ENCODE measurements at regions not wholly inside any gene's neighbourhood (a gene's known extent, or its start where the extent isn't known, plus 50 kb on each side); places are given as distances from the start of the nearest gene placed in this dataset.

DNA sequence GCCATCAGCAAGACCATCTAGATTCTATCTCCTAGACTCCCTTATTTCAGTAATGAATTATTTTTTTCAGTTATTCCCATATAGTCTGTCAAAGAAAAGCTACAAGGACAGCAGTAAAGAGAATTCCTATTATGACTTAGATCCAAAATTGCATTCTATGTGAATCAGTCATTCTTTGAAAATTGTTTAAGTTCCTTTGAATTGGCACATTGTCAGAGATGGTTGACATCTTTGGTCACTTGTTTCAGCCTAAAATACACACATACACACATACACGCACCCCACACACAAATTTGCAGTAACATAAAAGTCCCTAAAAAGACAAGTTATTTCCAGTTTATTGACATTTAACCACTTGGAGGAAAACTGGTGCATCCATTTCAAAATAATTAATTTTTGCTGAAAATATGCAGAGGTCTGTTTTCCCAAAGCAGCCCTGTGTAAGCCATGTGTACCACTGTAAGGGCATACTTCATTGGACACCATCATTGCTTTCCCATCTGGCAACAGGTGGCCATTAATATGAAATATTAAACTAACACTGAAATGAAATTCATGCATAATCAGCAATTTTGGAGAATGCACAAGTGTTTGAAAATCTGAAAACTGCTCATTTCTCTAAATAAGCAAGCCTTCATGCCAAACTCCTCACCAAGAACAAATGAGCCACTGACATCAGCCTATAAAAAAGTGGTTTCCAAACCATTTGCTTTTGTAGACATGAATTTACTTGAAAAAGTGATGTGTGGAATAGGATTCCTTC is 121.7 kb upstream of the COL1A2 start:
- TF ChIP-seq, protein P1, sequence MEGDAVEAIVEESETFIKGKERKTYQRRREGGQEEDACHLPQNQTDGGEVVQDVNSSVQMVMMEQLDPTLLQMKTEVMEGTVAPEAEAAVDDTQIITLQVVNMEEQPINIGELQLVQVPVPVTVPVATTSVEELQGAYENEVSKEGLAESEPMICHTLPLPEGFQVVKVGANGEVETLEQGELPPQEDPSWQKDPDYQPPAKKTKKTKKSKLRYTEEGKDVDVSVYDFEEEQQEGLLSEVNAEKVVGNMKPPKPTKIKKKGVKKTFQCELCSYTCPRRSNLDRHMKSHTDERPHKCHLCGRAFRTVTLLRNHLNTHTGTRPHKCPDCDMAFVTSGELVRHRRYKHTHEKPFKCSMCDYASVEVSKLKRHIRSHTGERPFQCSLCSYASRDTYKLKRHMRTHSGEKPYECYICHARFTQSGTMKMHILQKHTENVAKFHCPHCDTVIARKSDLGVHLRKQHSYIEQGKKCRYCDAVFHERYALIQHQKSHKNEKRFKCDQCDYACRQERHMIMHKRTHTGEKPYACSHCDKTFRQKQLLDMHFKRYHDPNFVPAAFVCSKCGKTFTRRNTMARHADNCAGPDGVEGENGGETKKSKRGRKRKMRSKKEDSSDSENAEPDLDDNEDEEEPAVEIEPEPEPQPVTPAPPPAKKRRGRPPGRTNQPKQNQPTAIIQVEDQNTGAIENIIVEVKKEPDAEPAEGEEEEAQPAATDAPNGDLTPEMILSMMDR (IDR thresholded peaks at IDR 0.05; ENCODE audit: control extremely low read depth in 1 of 3, insufficient read depth in 1 of 3, low read depth in 1 of 3, low read length in 3 of 3), result no peak
- TF ChIP-seq RFX5 (IDR thresholded peaks at IDR 0.05; ENCODE audit: borderline replicate concordance, low read depth, low read length) (no peak), SIN3A (conservative IDR thresholded peaks at IDR 0.05 in 1 of 2, IDR thresholded peaks at IDR 0.05 in 1 of 2; ENCODE audit: low read depth in 1 of 2, low read length in 2 of 2) (no peak), MAFK (IDR thresholded peaks at IDR 0.05; ENCODE audit: low read depth, low read length) (no peak; the same call in 1 of the 2 replicates), CHD1 (IDR thresholded peaks at IDR 0.05; ENCODE audit: low read depth, low read length) (no peak), ZNF274 (IDR thresholded peaks at IDR 0.05; ENCODE audit: borderline replicate concordance, extremely low read depth, low read length) (no peak), EGR1 (IDR thresholded peaks at IDR 0.05; ENCODE audit: borderline replicate concordance, low read depth, low read length) (no peak), KDM5A (IDR thresholded peaks at IDR 0.05; ENCODE audit: low read length) (no peak), EZH2 (IDR thresholded peaks at IDR 0.05; ENCODE audit: low read depth, low read length, severe bottlenecking) (no peak)
- TF ChIP-seq, protein P2, sequence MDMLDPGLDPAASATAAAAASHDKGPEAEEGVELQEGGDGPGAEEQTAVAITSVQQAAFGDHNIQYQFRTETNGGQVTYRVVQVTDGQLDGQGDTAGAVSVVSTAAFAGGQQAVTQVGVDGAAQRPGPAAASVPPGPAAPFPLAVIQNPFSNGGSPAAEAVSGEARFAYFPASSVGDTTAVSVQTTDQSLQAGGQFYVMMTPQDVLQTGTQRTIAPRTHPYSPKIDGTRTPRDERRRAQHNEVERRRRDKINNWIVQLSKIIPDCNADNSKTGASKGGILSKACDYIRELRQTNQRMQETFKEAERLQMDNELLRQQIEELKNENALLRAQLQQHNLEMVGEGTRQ (IDR thresholded peaks at IDR 0.05; ENCODE audit: low read length), result no peak
- TF ChIP-seq, protein P3, sequence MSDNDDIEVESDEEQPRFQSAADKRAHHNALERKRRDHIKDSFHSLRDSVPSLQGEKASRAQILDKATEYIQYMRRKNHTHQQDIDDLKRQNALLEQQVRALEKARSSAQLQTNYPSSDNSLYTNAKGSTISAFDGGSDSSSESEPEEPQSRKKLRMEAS (IDR thresholded peaks at IDR 0.05), result no peak

Measured in H1 (cell line).